ENCODE measurements at regions not wholly inside any gene's neighbourhood (a gene's known extent, or its start where the extent isn't known, plus 50 kb on each side); places are given as distances from the start of the nearest gene placed in this dataset.

- TF ChIP-seq POLR2AphosphoS5 (IDR thresholded peaks at IDR 0.05; ENCODE audit: insufficient read depth in 1 of 2, low read depth in 1 of 2) (no peak), POLR2A (IDR thresholded peaks at IDR 0.05) (no peak), CTCF (IDR thresholded peaks at IDR 0.05) (no peak)
Measured at GRCh38 chr5:89377767-89378455, 494.9 kb upstream of the MEF2C start.
